ENCODE measurements at regions not wholly inside any gene's neighbourhood (a gene's known extent, or its start where the extent isn't known, plus 50 kb on each side); places are given as distances from the start of the nearest gene placed in this dataset.

DNA sequence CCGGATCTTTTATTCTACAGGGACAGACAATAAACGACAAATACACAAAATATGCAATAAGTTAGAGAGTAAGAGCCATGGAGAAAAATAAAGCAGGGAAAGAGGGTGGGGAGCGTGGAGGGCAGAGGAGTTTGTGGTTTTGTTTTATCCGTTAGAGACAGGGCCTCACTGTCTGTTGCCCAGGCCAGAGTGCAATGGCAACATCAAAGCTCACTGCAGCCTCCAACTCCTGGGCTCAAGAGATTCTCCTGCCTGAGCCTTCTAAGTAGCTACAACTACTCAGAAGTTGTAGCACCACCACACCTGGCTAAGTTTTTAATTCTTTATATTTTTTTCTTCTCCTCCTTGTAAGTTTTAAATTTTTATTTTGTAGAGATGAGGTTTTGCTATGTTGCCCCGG is 54.5 kb upstream of the CTNNA1 start:
- WGBS (ENCODE audit: insufficient coverage, low coverage, low lambda C conversion rate, missing lambda C conversion rate), result 91% methylated on average over 3 of the region's 5 CpGs
- H3K4me3 ChIP-seq, result no peak overlapping the region
- H3K27ac ChIP-seq, result no peak overlapping the region
- intact Hi-C loops (cut with DNase I), result no loop called here
- DNase-seq, result no peak
- no peaks in the 10 kb centered on the region for H3K9me3 ChIP-seq
- TF ChIP-seq POLR2A (IDR thresholded peaks at IDR 0.05) (no peak), CTCF (IDR thresholded peaks at IDR 0.05) (no peak)
- no peaks in the 10 kb centered on the region for H3K27me3 ChIP-seq
- H3K4me1 ChIP-seq, result no peaks in the 10 kb centered on the region
- no peak for ATAC-seq
- H3K36me3 ChIP-seq, result no peaks in the 10 kb centered on the region

DNA sequence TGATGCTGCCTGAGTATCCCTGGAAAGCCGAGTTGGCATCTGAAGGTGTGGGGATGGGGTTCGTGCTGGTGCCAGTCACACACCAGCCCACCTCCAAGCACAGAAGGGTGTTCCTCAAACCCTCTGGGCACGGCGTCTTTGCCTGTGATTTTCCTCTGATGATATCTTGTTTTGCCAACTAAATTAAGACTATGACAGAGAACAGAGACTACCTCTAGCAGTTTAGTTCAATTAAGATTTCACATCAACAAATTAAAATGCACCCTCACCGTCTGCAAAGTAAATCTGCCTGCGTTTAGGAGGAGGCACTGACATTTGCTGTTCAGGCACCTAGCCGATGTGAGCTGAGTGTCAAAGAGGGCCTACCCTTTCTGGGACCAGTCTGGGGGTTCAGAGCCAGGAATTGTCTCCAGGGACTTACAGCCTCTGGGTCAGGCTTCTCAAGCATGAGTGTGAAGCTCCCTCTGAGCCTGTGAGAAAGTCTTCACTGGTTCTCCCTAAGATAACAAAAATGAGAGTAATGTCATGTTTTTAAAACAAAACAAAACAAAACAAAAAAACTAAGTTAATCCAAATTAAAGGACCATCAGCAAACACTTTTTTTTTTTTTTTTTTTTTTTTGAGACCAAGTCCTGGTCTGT is 55.4 kb upstream of the CTNNA1 start:
- Histone ChIP-seq H3K9me3 (no peaks in the 10 kb centered on the region), H3K4me3 (no peak overlapping the region), H3K27ac (no peak overlapping the region), H3K27me3 (no peaks in the 10 kb centered on the region), H3K4me1 (no peaks in the 10 kb centered on the region), H3K36me3 (no peaks in the 10 kb centered on the region)
- no peak for TF ChIP-seq CTCF (IDR thresholded peaks at IDR 0.05)
- no peak for TF ChIP-seq POLR2A (IDR thresholded peaks at IDR 0.05)
- intact Hi-C loops (cut with DNase I), result no loop called here
- no peak for ATAC-seq
- 90% methylated on average over 5 of the region's 7 CpGs for WGBS (ENCODE audit: insufficient coverage, low coverage, low lambda C conversion rate, missing lambda C conversion rate)
- DNase-seq, result no peak

DNA sequence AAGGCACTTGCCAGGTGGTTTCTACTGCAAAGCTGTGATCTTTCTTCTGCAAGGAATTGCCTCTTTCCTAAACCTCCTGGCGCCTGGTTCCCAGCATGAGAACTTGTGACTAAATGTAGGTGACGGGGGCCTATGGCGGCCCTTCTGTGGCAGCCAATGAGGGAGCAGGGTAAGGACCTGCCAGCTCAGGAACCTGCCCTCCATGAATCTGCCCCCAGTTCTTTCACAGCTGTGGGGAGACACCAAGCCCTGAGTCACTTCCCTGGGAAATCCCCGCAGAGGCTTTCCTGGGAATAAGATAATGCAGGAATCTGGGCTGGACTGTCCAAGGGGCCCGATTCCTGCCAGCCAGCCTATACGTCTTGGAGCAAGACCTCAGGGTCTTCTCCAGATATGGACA is 56.7 kb upstream of the CTNNA1 start:
- Histone ChIP-seq H3K9me3 (no peaks in the 10 kb centered on the region), H3K4me3 (no peak overlapping the region), H3K4me1 (no peaks in the 10 kb centered on the region), H3K27me3 (no peaks in the 10 kb centered on the region), H3K27ac (no peak overlapping the region), H3K36me3 (no peaks in the 10 kb centered on the region)
- DNase-seq, result no peak
- intact Hi-C loops (cut with DNase I), result no loop called here
- no peak for TF ChIP-seq CTCF (IDR thresholded peaks at IDR 0.05)
- TF ChIP-seq POLR2A (IDR thresholded peaks at IDR 0.05), result no peak
- 60% methylated on average over 1 of the region's 6 CpGs for WGBS (ENCODE audit: insufficient coverage, low coverage, low lambda C conversion rate, missing lambda C conversion rate)
- ATAC-seq, result peak; percentile 33 to 69 (median 54)

DNA sequence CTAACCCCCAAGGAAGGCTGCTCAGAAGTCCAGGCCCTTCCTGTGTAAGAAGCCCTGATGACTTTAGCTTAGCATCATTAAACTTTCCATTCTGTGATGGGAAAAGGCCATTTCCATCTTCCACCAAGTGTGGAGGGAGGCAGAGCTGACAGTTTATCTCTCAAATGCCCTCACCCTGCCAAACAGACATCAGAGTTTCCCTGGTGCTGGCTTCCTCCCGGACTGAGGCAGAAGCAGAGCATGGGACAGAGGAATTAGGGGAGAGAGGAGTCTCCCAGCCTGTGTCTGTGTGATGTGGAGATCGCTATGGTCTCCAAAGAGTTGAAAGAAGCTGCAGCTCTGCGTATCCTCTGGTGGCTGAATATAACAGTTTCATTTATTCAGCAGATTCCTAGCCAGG is 57.4 kb upstream of the CTNNA1 start:
- DNase-seq (no peak), ATAC-seq (no peak)
- no peaks in the 10 kb centered on the region for H3K36me3 ChIP-seq
- H3K4me3 ChIP-seq, result no peak overlapping the region
- no peaks in the 10 kb centered on the region for H3K9me3 ChIP-seq
- H3K4me1 ChIP-seq, result no peaks in the 10 kb centered on the region
- 100% methylated on average over 2 of the region's 3 CpGs for WGBS (ENCODE audit: insufficient coverage, low coverage, low lambda C conversion rate, missing lambda C conversion rate)
- intact Hi-C loops (cut with DNase I), result no loop called here
- H3K27ac ChIP-seq, result no peak overlapping the region
- no peaks in the 10 kb centered on the region for H3K27me3 ChIP-seq
- no peak for TF ChIP-seq POLR2A (IDR thresholded peaks at IDR 0.05)
- no peak for TF ChIP-seq CTCF (IDR thresholded peaks at IDR 0.05)

GRCh38 chr5:138694146-138694545 is 59.1 kb upstream of the CTNNA1 start:
- 86% methylated on average over 1 of the region's 3 CpGs for WGBS (ENCODE audit: insufficient coverage, low coverage, low lambda C conversion rate, missing lambda C conversion rate)
- no peaks in the 10 kb centered on the region for H3K27me3 ChIP-seq
- DNase-seq, result no peak
- H3K36me3 ChIP-seq, result no peaks in the 10 kb centered on the region
- ATAC-seq, result no peak
- H3K27ac ChIP-seq, result no peak overlapping the region
- intact Hi-C loops (cut with DNase I), result no loop called here
- H3K4me3 ChIP-seq, result no peak overlapping the region
- no peaks in the 10 kb centered on the region for H3K9me3 ChIP-seq
- no peaks in the 10 kb centered on the region for H3K4me1 ChIP-seq
- TF ChIP-seq POLR2A (IDR thresholded peaks at IDR 0.05) (no peak), CTCF (IDR thresholded peaks at IDR 0.05) (no peak)
